CD14-positive monocyte (primary cell): ENCODE measurements at regions not wholly inside any gene's neighbourhood (a gene's known extent, or its start where the extent isn't known, plus 50 kb on each side); places are given as distances from the start of the nearest gene placed in this dataset.

Experiments
- DNase-seq, 3 donors: peaks; one replicate each; pipeline ENCODE4 v3.0.0-alpha.2; 2011 to 2022
- H2AFZ ChIP-seq: 2 replicates; pipeline ENCODE4 v1.6.0; 2012; ENCODE audit warnings: mild to moderate bottlenecking, low read depth, low read length, inconsistent platforms; ENCODE audit not compliant: insufficient read depth, poor library complexity, severe bottlenecking
- H3K27ac ChIP-seq, 2 donors: 1 replicate in 1 of 2; 2 replicates in 1 of 2; pipeline ENCODE4 v1.5.1; 2012 to 2013; ENCODE audit warnings: low read length in 2 of 2, control low read depth in 1 of 2, inconsistent platforms in 1 of 2, low read depth in 1 of 2, mild to moderate bottlenecking in 1 of 2
- H3K27me3 ChIP-seq, 2 donors: one replicate each; pipeline versions ENCODE4 v1.6.0 to v1.6.1; 2011 to 2013; ENCODE audit warnings: low read length in 2 of 2; ENCODE audit not compliant: control insufficient read depth in 2 of 2, insufficient read depth in 2 of 2
- H3K36me3 ChIP-seq, 2 donors: replicated peaks in 1 of 2; 1 replicate in 1 of 2; 2 replicates in 1 of 2; pipeline versions ENCODE4 v1.5.1 to v1.6.1; 2012 to 2013; ENCODE audit warnings: low read length in 2 of 2, control low read depth in 1 of 2, inconsistent platforms in 1 of 2, mild to moderate bottlenecking in 1 of 2; ENCODE audit not compliant: insufficient read depth in 2 of 2, control insufficient read depth in 1 of 2
- H3K4me1 ChIP-seq, 2 donors: 1 replicate in 1 of 2; 2 replicates in 1 of 2; pipeline versions ENCODE4 v1.5.1 to v1.6.1; 2012 to 2013; ENCODE audit warnings: low read length in 2 of 2, control low read depth in 1 of 2, inconsistent platforms in 1 of 2, mild to moderate bottlenecking in 1 of 2, moderate library complexity in 1 of 2; ENCODE audit not compliant: insufficient read depth in 2 of 2, control insufficient read depth in 1 of 2
- H3K4me2 ChIP-seq: replicated peaks from 2 replicates; pipeline ENCODE3; 2012; ENCODE audit warnings: low read length, moderate library complexity, mild to moderate bottlenecking; ENCODE audit not compliant: poor library complexity, severe bottlenecking; ENCODE audit errors: extremely low read depth
- H3K4me3 ChIP-seq, 3 experiments: fragments of 200-600 bp in 1 of 3; sonication (generic) in 1 of 3; replicated peaks in 1 of 3; 1 replicate in 2 of 3; 2 replicates in 1 of 3; pipeline ENCODE4 v1.5.1; 2011 to 2013; ENCODE audit warnings: low read length in 3 of 3, mild to moderate bottlenecking in 3 of 3, control low read depth in 2 of 3, low read depth in 2 of 3, inconsistent platforms in 1 of 3, moderate library complexity in 1 of 3
- H3K79me2 ChIP-seq: 2 replicates; pipeline ENCODE4 v1.6.0; 2012; ENCODE audit warnings: mild to moderate bottlenecking, control low read depth, inconsistent platforms, low read length, moderate library complexity; ENCODE audit not compliant: insufficient read depth
- H3K9ac ChIP-seq: 2 replicates; pipeline ENCODE4 v1.6.0; 2017; ENCODE audit warnings: low read length, mild to moderate bottlenecking; ENCODE audit not compliant: insufficient read depth, poor library complexity, severe bottlenecking
- H3K9me3 ChIP-seq, 2 donors: replicated peaks in 1 of 2; 1 replicate in 1 of 2; 2 replicates in 1 of 2; pipeline versions ENCODE4 v1.5.1 to v1.6.1; 2012 to 2013; ENCODE audit warnings: low read length in 2 of 2, control low read depth in 1 of 2; ENCODE audit not compliant: control insufficient read depth in 1 of 2, insufficient read depth in 1 of 2
- H4K20me1 ChIP-seq: 2 replicates; pipeline ENCODE4 v1.6.0; 2012; ENCODE audit warnings: mild to moderate bottlenecking, low read length, control low read depth, moderate library complexity; ENCODE audit not compliant: insufficient read depth
- H3K27ac Mint-ChIP-seq, 7 donors: one replicate each; pipeline ENCODE4 v1.8.0; 2020; ENCODE audit warnings: mild to moderate bottlenecking in 7 of 7, mixed read lengths in 7 of 7, moderate library complexity in 6 of 7, inconsistent platforms in 2 of 7
- H3K27me3 Mint-ChIP-seq, 3 donors: one replicate each; pipeline ENCODE4 v1.8.0; 2021 to 2022; ENCODE audit warnings: low read depth in 3 of 3, mild to moderate bottlenecking in 3 of 3, mixed read lengths in 3 of 3, moderate library complexity in 3 of 3, inconsistent platforms in 1 of 3
- H3K36me3 Mint-ChIP-seq, 2 donors: one replicate each; pipeline ENCODE4 v1.8.0; 2020; ENCODE audit warnings: mixed read lengths in 2 of 2, inconsistent platforms in 1 of 2, mild to moderate bottlenecking in 1 of 2
- H3K4me1 Mint-ChIP-seq: one replicate; pipeline ENCODE4 v1.8.0; 2020; ENCODE audit warnings: mild to moderate bottlenecking, mixed read lengths
- H3K4me3 Mint-ChIP-seq, 2 donors: one replicate each; pipeline ENCODE4 v1.8.0; 2020; ENCODE audit warnings: mild to moderate bottlenecking in 2 of 2, mixed read lengths in 2 of 2, moderate library complexity in 1 of 2
- H3K9me3 Mint-ChIP-seq, 7 donors: one replicate each; pipeline ENCODE4 v1.8.0; 2020 to 2022; ENCODE audit warnings: mixed read lengths in 7 of 7, mild to moderate bottlenecking in 6 of 7, moderate library complexity in 6 of 7, inconsistent platforms in 2 of 7
- CTCF ChIP-seq: fragments of 200-600 bp; IDR thresholded peaks from one replicate; pipeline ENCODE4 v1.8.0; 2022; ENCODE audit warnings: antibody characterized with exemption, mild to moderate bottlenecking
- WGBS: methylation state at CpG from one replicate; pipeline ENCODE4 v1.1.5; 2013; ENCODE audit warnings: missing lambda C conversion rate; ENCODE audit not compliant: insufficient coverage; 5-methylcytosine and 5-hydroxymethylcytosine counted together
- intact Hi-C, 2 donors: fragments of 100-400 bp; cut with micrococcal nuclease; formaldehyde crosslinking; loops; one replicate each; pipeline versions ENCODE4 v1.15.0 to v1.15.1; 2023

- H3K27me3 ChIP-seq: no peaks in the 10 kb centered on the region
- no peak overlapping the region for H2AFZ ChIP-seq
- H3K4me3 ChIP-seq: no peak overlapping the region
- no peak overlapping the region for H3K27ac ChIP-seq
- DNase-seq: no peak
- H3K36me3 ChIP-seq: no peaks in the 10 kb centered on the region
- intact Hi-C loops: no loop called here
- H3K9me3 Mint-ChIP-seq: peaks cover 0 to 5% (median 0%) of the 10 kb centered on the region in 7 donors
- H3K27ac Mint-ChIP-seq: no peak overlapping the region
- no peak overlapping the region for H3K9ac ChIP-seq
- no peaks in the 10 kb centered on the region for H3K9me3 ChIP-seq
- no peak overlapping the region for H3K4me3 Mint-ChIP-seq
- no peaks in the 10 kb centered on the region for H3K4me1 ChIP-seq
- no peaks in the 10 kb centered on the region for H3K27me3 Mint-ChIP-seq
- 100% methylated on average over 3 of the region's 5 CpGs for WGBS
- no peak overlapping the region for H3K4me2 ChIP-seq
- no peaks in the 10 kb centered on the region for H3K79me2 ChIP-seq
- no peaks in the 10 kb centered on the region for H4K20me1 ChIP-seq
- H3K36me3 Mint-ChIP-seq: no peaks in the 10 kb centered on the region
- no peaks in the 10 kb centered on the region for H3K4me1 Mint-ChIP-seq
- no peak for TF ChIP-seq CTCF
Observed at GRCh38 chr2:15737314-15738224, 145.9 kb downstream of the DDX1 start.

GRCh38 chr2:15738225-15738546 lies 146.5 kb downstream of the DDX1 start:
- H3K4me2 ChIP-seq: no peak overlapping the region
- no peak overlapping the region for H3K27ac ChIP-seq
- H3K79me2 ChIP-seq: no peaks in the 10 kb centered on the region
- no peak for TF ChIP-seq CTCF
- no peaks in the 10 kb centered on the region for H4K20me1 ChIP-seq
- intact Hi-C loops: no loop called here
- Mint-ChIP-seq H3K36me3 (no peaks in the 10 kb centered on the region), H3K27me3 (no peaks in the 10 kb centered on the region), H3K4me1 (no peaks in the 10 kb centered on the region), H3K9me3 (peaks cover 0 to 5% (median 0%) of the 10 kb centered on the region in 7 donors), H3K27ac (no peak overlapping the region), H3K4me3 (no peak overlapping the region)
- H3K27me3 ChIP-seq: no peaks in the 10 kb centered on the region
- no peak overlapping the region for H2AFZ ChIP-seq
- no peak for DNase-seq
- H3K4me1 ChIP-seq: no peaks in the 10 kb centered on the region
- no peaks in the 10 kb centered on the region for H3K9me3 ChIP-seq
- H3K36me3 ChIP-seq: no peaks in the 10 kb centered on the region
- WGBS: no CpG with 5 or more reads among the region's 7 CpGs
- no peak overlapping the region for H3K9ac ChIP-seq
- H3K4me3 ChIP-seq: no peak overlapping the region
